Sigmoid colon (tissue), 4 donors: ENCODE measurements at regions not wholly inside any gene's neighbourhood (a gene's known extent, or its start where the extent isn't known, plus 50 kb on each side); places are given as distances from the start of the nearest gene placed in this dataset.

Experiments used
- EP300 ChIP-seq, 4 donors: sonication (generic); formaldehyde crosslinking; IDR thresholded peaks; one replicate each; pipeline ENCODE4 v1.6.1; 2017; ENCODE audit warnings: antibody characterized with exemption in 4 of 4
- POLR2A ChIP-seq, 2 donors: fragments of 450-650 bp; IDR thresholded peaks; one replicate each; pipeline ENCODE4 v1.6.1; 2016; ENCODE audit warnings: antibody characterized with exemption in 2 of 2, mild to moderate bottlenecking in 2 of 2, moderate library complexity in 2 of 2
- POLR2AphosphoS5 ChIP-seq, 4 donors: sonication (generic); formaldehyde crosslinking; IDR thresholded peaks; one replicate each; pipeline ENCODE4 v1.6.1; 2017; ENCODE audit warnings: antibody characterized with exemption in 4 of 4
- TF ChIP-seq, protein P1 (sequence below), 4 experiments: fragments of 450-650 bp in 3 of 4; fragments of 200-600 bp in 1 of 4; IDR thresholded peaks; one replicate each; pipeline ENCODE4 v1.5.1; 2016 to 2019; ENCODE audit warnings: antibody characterized with exemption in 4 of 4, mild to moderate bottlenecking in 3 of 4, moderate library complexity in 2 of 4

DNA sequence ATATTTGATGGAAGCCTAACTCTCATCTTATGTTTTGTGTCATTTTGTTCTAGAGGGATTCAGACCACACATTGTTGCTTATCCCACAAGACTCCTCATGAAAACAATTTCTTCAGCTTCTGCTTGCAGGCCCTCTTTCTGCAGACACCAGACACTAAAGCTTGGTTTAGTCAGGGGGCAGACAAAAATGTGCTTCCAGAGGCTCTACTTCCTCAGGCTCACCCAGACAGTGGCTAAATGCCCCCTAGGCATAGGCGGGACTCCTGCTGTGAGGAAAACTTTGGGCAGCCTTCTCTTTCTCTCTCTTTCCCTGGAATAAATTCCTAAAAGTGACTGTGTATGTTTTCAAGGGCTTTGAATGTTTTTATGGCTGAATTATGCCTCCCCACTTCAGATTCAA is 435.4 kb upstream of the ATP11B start:
- TF ChIP-seq POLR2A (IDR thresholded peaks at IDR 0.05) = no peak
- TF ChIP-seq, protein P1, sequence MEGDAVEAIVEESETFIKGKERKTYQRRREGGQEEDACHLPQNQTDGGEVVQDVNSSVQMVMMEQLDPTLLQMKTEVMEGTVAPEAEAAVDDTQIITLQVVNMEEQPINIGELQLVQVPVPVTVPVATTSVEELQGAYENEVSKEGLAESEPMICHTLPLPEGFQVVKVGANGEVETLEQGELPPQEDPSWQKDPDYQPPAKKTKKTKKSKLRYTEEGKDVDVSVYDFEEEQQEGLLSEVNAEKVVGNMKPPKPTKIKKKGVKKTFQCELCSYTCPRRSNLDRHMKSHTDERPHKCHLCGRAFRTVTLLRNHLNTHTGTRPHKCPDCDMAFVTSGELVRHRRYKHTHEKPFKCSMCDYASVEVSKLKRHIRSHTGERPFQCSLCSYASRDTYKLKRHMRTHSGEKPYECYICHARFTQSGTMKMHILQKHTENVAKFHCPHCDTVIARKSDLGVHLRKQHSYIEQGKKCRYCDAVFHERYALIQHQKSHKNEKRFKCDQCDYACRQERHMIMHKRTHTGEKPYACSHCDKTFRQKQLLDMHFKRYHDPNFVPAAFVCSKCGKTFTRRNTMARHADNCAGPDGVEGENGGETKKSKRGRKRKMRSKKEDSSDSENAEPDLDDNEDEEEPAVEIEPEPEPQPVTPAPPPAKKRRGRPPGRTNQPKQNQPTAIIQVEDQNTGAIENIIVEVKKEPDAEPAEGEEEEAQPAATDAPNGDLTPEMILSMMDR (IDR thresholded peaks at IDR 0.05) = no peak
- no peak for TF ChIP-seq EP300 (IDR thresholded peaks at IDR 0.05)
- no peak for TF ChIP-seq POLR2AphosphoS5 (IDR thresholded peaks at IDR 0.05)
